K562 (cell line): ENCODE measurements at regions not wholly inside any gene's neighbourhood (a gene's known extent, or its start where the extent isn't known, plus 50 kb on each side); places are given as distances from the start of the nearest gene placed in this dataset.

ENCODE experiments used
- ATAC-seq: fragments of 200-7000 bp; cut with Tn5 transposase; 3 replicates; pipeline ENCODE4 v1.9.1; 2020; ENCODE audit warnings: moderate library complexity
- BruUV-seq: library from RNA; stranded (reverse); fragments of 400-500 nt; replicated peaks from 2 replicates; lab custom pipeline; 2021; lab: Mats Ljungman, UMichigan
- CTCF ChIA-PET: fragments of 300-600 bp; formaldehyde crosslinking; extraction: SDS; loops from one replicate; lab custom pipeline; 2021; ENCODE audit warnings: low intra/inter-chr PET ratio; lab: Yijun Ruan, JAX
- POLR2A ChIA-PET: fragments of 300-600, 350-650 bp; sonication (Branson Sonifier 250); formaldehyde crosslinking; extraction: SDS; loops from one replicate; lab custom pipeline; 2021; ENCODE audit warnings: antibody characterized with exemption, inconsistent platforms; lab: Yijun Ruan, JAX
- DNase-seq, 4 experiments: peaks; one replicate each; pipeline versions ENCODE4 v3.0.0 to v3.0.0-alpha.2; 2011 to 2018; ENCODE audit warnings: low spot score in 3 of 4, mixed read lengths in 3 of 4; ENCODE audit errors: extremely low read depth in 1 of 4
- FAIRE-seq: peaks from 2 replicates; lab custom pipeline; 2011; peaks lifted over from hg19 to GRCh38; lab: Jason Lieb, UNC
- H2AFZ ChIP-seq: 2 replicates; pipeline ENCODE4 v1.6.0; 2011; ENCODE audit warnings: low read depth, low read length, control low read depth, inconsistent platforms
- H3K27ac ChIP-seq: fragments of 200-600 bp; 3 replicates; pipeline ENCODE4 v1.8.0; 2011; ENCODE audit warnings: low read depth, mild to moderate bottlenecking, control low read depth, inconsistent platforms, low read length, moderate library complexity, mixed read lengths; ENCODE audit errors: extremely low read depth
- H3K27me3 ChIP-seq, 2 experiments: fragments of 300-600 bp in 1 of 2; 2 replicates in 1 of 2; 3 replicates in 1 of 2; pipeline versions ENCODE4 v1.6.0 to v1.8.0; 2011; ENCODE audit warnings: inconsistent platforms in 2 of 2, low read length in 2 of 2, mild to moderate bottlenecking in 1 of 2, mixed read lengths in 1 of 2, moderate library complexity in 1 of 2; ENCODE audit not compliant: control insufficient read depth in 2 of 2, insufficient read depth in 2 of 2
- H3K36me3 ChIP-seq: fragments of 300-600 bp; 3 replicates; pipeline ENCODE4 v1.8.0; 2011; ENCODE audit warnings: mild to moderate bottlenecking, low read length, inconsistent platforms; ENCODE audit not compliant: control insufficient read depth, insufficient read depth
- H3K4me1 ChIP-seq, 2 experiments: fragments of 200-600 bp in 1 of 2; replicated peaks in 1 of 2; 2 replicates in 1 of 2; 3 replicates in 1 of 2; pipeline versions ENCODE4 v1.5.1 to v1.8.0; 2011; ENCODE audit warnings: inconsistent platforms in 2 of 2, low read length in 2 of 2, mild to moderate bottlenecking in 1 of 2, mixed read lengths in 1 of 2, moderate library complexity in 1 of 2; ENCODE audit not compliant: control insufficient read depth in 2 of 2, insufficient read depth in 2 of 2
- H3K4me2 ChIP-seq: 2 replicates; pipeline ENCODE4 v1.6.1; 2011; ENCODE audit warnings: low read length, control low read depth, inconsistent platforms, mixed read lengths; ENCODE audit not compliant: insufficient read depth
- H3K4me3 ChIP-seq: fragments of 200-600 bp; sonication (generic), shearing (Covaris generic); 2 replicates; pipeline ENCODE4 v1.5.1; 2016; ENCODE audit warnings: control low read depth, inconsistent platforms
- H3K79me2 ChIP-seq: fragments of 200-600 bp; 3 replicates; pipeline ENCODE4 v1.8.0; 2011; ENCODE audit warnings: low read length, inconsistent platforms; ENCODE audit not compliant: control insufficient read depth, insufficient read depth
- H3K9ac ChIP-seq, 2 experiments: 2 replicates each; pipeline versions ENCODE4 v1.6.0 to v1.6.1; 2011; ENCODE audit warnings: low read depth in 2 of 2, low read length in 2 of 2, control low read depth in 1 of 2, inconsistent platforms in 1 of 2, mild to moderate bottlenecking in 1 of 2, mixed read lengths in 1 of 2; ENCODE audit not compliant: insufficient read depth in 1 of 2
- H3K9me1 ChIP-seq: one replicate; pipeline ENCODE4 v1.6.0; 2011; ENCODE audit warnings: inconsistent platforms, mild to moderate bottlenecking, low read length, moderate library complexity; ENCODE audit not compliant: control insufficient read depth, insufficient read depth
- H3K9me3 ChIP-seq: replicated peaks from 2 replicates; pipeline ENCODE4 v1.5.1; 2011; ENCODE audit warnings: low read depth, low read length, inconsistent platforms; ENCODE audit not compliant: control insufficient read depth, insufficient read depth
- H4K20me1 ChIP-seq: replicated peaks from 2 replicates; pipeline ENCODE4 v1.6.1; 2011; ENCODE audit warnings: low read length, inconsistent platforms, mixed read lengths; ENCODE audit not compliant: control insufficient read depth, insufficient read depth
- KDM2B ChIP-seq: fragments of 250-450 bp; sonication (Bioruptor Pico); IDR thresholded peaks from 2 replicates; pipeline ENCODE4 v1.8.0; 2021; ENCODE audit warnings: mild to moderate bottlenecking, moderate library complexity
- POLR3A ChIP-seq: IDR thresholded peaks from 2 replicates; pipeline ENCODE4 v1.6.1; 2011; ENCODE audit warnings: borderline replicate concordance, mild to moderate bottlenecking, moderate library complexity; ENCODE audit not compliant: insufficient read length, insufficient read depth; ENCODE audit errors: extremely low read depth
- WGBS: fragments of 100-300 bp; shearing (Covaris generic); methylation state at CpG from one replicate; pipeline ENCODE4 v1.1.6; 2016; ENCODE audit warnings: low coverage, mixed read lengths; ENCODE audit not compliant: insufficient coverage; ENCODE audit errors: missing lambda C conversion rate; 5-methylcytosine and 5-hydroxymethylcytosine counted together
- in situ Hi-C: fragments of 300-500 bp; cut with MboI; formaldehyde crosslinking; loops from 4 replicates; pipeline ENCODE4 v1.15.0; 2018; ENCODE audit warnings: inconsistent platforms, mixed read lengths
- intact Hi-C: fragments of 100-400 bp; cut with micrococcal nuclease; formaldehyde crosslinking; loops from 2 replicates; pipeline ENCODE4 v1.14.2; 2022
- TF ChIP-seq, protein P1 (sequence below): sonication (generic); formaldehyde crosslinking; IDR thresholded peaks from 2 replicates; pipeline ENCODE4 v1.8.1; 2023; ENCODE audit warnings: missing genetic modification reagents, mild to moderate bottlenecking, borderline replicate concordance
- TF ChIP-seq, protein P2 (sequence below): fragments of 150-350 bp; conservative IDR thresholded peaks from 2 replicates; pipeline ENCODE4 v1.6.1; 2014; ENCODE audit warnings: low read length

GRCh38 chr16:76970087-76970744 is 220.8 kb upstream of the MON1B start:
- ATAC-seq = no peak
- no peaks in the 10 kb centered on the region for H3K79me2 ChIP-seq
- no peak overlapping the region for H2AFZ ChIP-seq
- WGBS = 2% methylated on average over 5 of the region's 5 CpGs
- POLR2A ChIA-PET = interaction anchor here (0.6 kb wide), 1 partner anchor 220 kb away, joined by 3 read pairs; no protein-coding TSS in a partner anchor
- H3K4me3 ChIP-seq = no peak overlapping the region
- H3K27me3 ChIP-seq = no peaks in the 10 kb centered on the region
- no peaks in the 10 kb centered on the region for H4K20me1 ChIP-seq
- no peak for FAIRE-seq
- no peaks in the 10 kb centered on the region for H3K4me1 ChIP-seq
- no peak overlapping the region for H3K9ac ChIP-seq
- H3K9me3 ChIP-seq = no peaks in the 10 kb centered on the region; the same call in 1 of the 2 replicates
- in situ Hi-C loops (no loop called here), intact Hi-C loops (no loop called here)
- no peak overlapping the region for H3K4me2 ChIP-seq
- H3K27ac ChIP-seq = no peak overlapping the region
- H3K36me3 ChIP-seq = no peaks in the 10 kb centered on the region
- no peaks in the 10 kb centered on the region for H3K9me1 ChIP-seq
- CTCF ChIA-PET = no interaction called here
- no peak for DNase-seq
- BruUV-seq = no TSS peak
- TF ChIP-seq, protein P1, sequence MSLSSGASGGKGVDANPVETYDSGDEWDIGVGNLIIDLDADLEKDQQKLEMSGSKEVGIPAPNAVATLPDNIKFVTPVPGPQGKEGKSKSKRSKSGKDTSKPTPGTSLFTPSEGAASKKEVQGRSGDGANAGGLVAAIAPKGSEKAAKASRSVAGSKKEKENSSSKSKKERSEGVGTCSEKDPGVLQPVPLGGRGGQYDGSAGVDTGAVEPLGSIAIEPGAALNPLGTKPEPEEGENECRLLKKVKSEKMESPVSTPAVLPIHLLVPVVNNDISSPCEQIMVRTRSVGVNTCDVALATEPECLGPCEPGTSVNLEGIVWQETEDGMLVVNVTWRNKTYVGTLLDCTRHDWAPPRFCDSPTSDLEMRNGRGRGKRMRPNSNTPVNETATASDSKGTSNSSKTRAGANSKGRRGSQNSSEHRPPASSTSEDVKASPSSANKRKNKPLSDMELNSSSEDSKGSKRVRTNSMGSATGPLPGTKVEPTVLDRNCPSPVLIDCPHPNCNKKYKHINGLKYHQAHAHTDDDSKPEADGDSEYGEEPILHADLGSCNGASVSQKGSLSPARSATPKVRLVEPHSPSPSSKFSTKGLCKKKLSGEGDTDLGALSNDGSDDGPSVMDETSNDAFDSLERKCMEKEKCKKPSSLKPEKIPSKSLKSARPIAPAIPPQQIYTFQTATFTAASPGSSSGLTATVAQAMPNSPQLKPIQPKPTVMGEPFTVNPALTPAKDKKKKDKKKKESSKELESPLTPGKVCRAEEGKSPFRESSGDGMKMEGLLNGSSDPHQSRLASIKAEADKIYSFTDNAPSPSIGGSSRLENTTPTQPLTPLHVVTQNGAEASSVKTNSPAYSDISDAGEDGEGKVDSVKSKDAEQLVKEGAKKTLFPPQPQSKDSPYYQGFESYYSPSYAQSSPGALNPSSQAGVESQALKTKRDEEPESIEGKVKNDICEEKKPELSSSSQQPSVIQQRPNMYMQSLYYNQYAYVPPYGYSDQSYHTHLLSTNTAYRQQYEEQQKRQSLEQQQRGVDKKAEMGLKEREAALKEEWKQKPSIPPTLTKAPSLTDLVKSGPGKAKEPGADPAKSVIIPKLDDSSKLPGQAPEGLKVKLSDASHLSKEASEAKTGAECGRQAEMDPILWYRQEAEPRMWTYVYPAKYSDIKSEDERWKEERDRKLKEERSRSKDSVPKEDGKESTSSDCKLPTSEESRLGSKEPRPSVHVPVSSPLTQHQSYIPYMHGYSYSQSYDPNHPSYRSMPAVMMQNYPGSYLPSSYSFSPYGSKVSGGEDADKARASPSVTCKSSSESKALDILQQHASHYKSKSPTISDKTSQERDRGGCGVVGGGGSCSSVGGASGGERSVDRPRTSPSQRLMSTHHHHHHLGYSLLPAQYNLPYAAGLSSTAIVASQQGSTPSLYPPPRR (CRISPR knock-in tag) = no peak
- TF ChIP-seq KDM2B (CRISPR knock-in tag) (no peak), POLR3A (no peak)
- TF ChIP-seq, protein P2, sequence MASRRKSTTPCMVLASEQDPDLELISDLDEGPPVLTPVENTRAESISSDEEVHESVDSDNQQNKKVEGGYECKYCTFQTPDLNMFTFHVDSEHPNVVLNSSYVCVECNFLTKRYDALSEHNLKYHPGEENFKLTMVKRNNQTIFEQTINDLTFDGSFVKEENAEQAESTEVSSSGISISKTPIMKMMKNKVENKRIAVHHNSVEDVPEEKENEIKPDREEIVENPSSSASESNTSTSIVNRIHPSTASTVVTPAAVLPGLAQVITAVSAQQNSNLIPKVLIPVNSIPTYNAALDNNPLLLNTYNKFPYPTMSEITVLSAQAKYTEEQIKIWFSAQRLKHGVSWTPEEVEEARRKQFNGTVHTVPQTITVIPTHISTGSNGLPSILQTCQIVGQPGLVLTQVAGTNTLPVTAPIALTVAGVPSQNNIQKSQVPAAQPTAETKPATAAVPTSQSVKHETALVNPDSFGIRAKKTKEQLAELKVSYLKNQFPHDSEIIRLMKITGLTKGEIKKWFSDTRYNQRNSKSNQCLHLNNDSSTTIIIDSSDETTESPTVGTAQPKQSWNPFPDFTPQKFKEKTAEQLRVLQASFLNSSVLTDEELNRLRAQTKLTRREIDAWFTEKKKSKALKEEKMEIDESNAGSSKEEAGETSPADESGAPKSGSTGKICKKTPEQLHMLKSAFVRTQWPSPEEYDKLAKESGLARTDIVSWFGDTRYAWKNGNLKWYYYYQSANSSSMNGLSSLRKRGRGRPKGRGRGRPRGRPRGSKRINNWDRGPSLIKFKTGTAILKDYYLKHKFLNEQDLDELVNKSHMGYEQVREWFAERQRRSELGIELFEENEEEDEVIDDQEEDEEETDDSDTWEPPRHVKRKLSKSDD = no peak
